Pulmonary artery endothelial cell (primary cell): ENCODE measurements at regions not wholly inside any gene's neighbourhood (a gene's known extent, or its start where the extent isn't known, plus 50 kb on each side); places are given as distances from the start of the nearest gene placed in this dataset.
"Not testable (repeated sequence)": the region's sequence is repeated elsewhere in the genome, so short reads cannot be mapped to it uniquely, and the experiment has no call there.

Experiments
- DNase-seq: peaks from one replicate; pipeline ENCODE4 v3.0.0-alpha.2; 2011; ENCODE audit warnings: low read depth, low spot score

- no peak for DNase-seq
Measured at GRCh38 chr1:47491341-47491753, 53.5 kb downstream of the FOXD2 start.

GRCh38 chr1:47495176-47495713 is 57.4 kb downstream of the FOXD2 start:
- no peak for DNase-seq

GRCh38 chr1:47498551-47498950 is 60.7 kb downstream of the FOXD2 start:
- DNase-seq = no peak

GRCh38 chr1:47501069-47501468 is 63.2 kb downstream of the FOXD2 start:
- DNase-seq = no peak

- no peak for DNase-seq
Measured at GRCh38 chr1:47502746-47503370, 65.0 kb downstream of the FOXD2 start.

- not testable (repeated sequence) for DNase-seq
Measured at GRCh38 chr1:47504840-47505239, 67.0 kb downstream of the FOXD2 start.

GRCh38 chr1:47505267-47505666 is 67.4 kb downstream of the FOXD2 start:
- no peak for DNase-seq

GRCh38 chr1:47506053-47506452 is 68.2 kb downstream of the FOXD2 start:
- DNase-seq = no peak

- DNase-seq = no peak
Measured at GRCh38 chr1:47507144-47507543, 69.3 kb downstream of the FOXD2 start.

- no peak for DNase-seq
Measured at GRCh38 chr1:47507881-47508701, 70.2 kb downstream of the FOXD2 start.

GRCh38 chr1:47508702-47509431 is 71.0 kb downstream of the FOXD2 start:
- no peak for DNase-seq

- DNase-seq = no peak
Measured at GRCh38 chr1:47510282-47510811, 72.5 kb downstream of the FOXD2 start.

- DNase-seq = no peak
Measured at GRCh38 chr1:47511825-47512224, 74.0 kb downstream of the FOXD2 start.

GRCh38 chr1:47513393-47513792 is 75.5 kb downstream of the FOXD2 start:
- DNase-seq = no peak

GRCh38 chr1:47514229-47514628 is 76.4 kb downstream of the FOXD2 start:
- no peak for DNase-seq

- DNase-seq = no peak
Measured at GRCh38 chr1:47515164-47515789, 77.4 kb downstream of the FOXD2 start.

- DNase-seq = no peak
Measured at GRCh38 chr1:47517946-47518345, 80.1 kb downstream of the FOXD2 start.

GRCh38 chr1:47519491-47519890 is 81.6 kb downstream of the FOXD2 start:
- no peak for DNase-seq

- no peak for DNase-seq
Measured at GRCh38 chr1:47519971-47520370, 82.1 kb downstream of the FOXD2 start.

GRCh38 chr1:47521034-47521881 is 83.4 kb downstream of the FOXD2 start:
- DNase-seq = no peak
